Mesendoderm (in vitro differentiated cells): ENCODE measurements at regions not wholly inside any gene's neighbourhood (a gene's known extent, or its start where the extent isn't known, plus 50 kb on each side); places are given as distances from the start of the nearest gene placed in this dataset.

ENCODE experiments used
- DNase-seq: peaks from one replicate; pipeline ENCODE4 v3.0.0; 2013
- H2AK5ac ChIP-seq: 2 replicates; pipeline ENCODE4 v1.6.1; 2013; ENCODE audit warnings: low read length, inconsistent platforms
- H2BK120ac ChIP-seq: 2 replicates; pipeline ENCODE4 v1.6.1; 2013; ENCODE audit warnings: low read depth, mild to moderate bottlenecking, low read length, moderate library complexity, mixed read lengths
- H2BK15ac ChIP-seq: replicated peaks from 2 replicates; pipeline ENCODE4 v1.6.1; 2013; ENCODE audit warnings: low read depth, mild to moderate bottlenecking, moderate library complexity
- H2BK5ac ChIP-seq: 2 replicates; pipeline ENCODE4 v1.6.1; 2013; ENCODE audit warnings: low read length, inconsistent platforms
- H3K18ac ChIP-seq: 2 replicates; pipeline ENCODE4 v1.6.1; 2013; ENCODE audit warnings: mild to moderate bottlenecking, low read length, mixed read lengths
- H3K23ac ChIP-seq: one replicate; pipeline ENCODE4 v1.6.1; 2013; ENCODE audit warnings: low read length
- H3K27ac ChIP-seq: 2 replicates; pipeline ENCODE4 v1.5.1; 2013; ENCODE audit warnings: low read depth, mild to moderate bottlenecking, inconsistent platforms, low read length, moderate library complexity
- H3K27me3 ChIP-seq: 2 replicates; pipeline ENCODE4 v1.6.1; 2013; ENCODE audit warnings: low read length, control low read depth, mild to moderate bottlenecking, inconsistent platforms; ENCODE audit not compliant: insufficient read depth, poor library complexity
- H3K36me3 ChIP-seq: 2 replicates; pipeline ENCODE4 v1.6.1; 2013; ENCODE audit warnings: low read length, inconsistent platforms; ENCODE audit not compliant: control insufficient read depth, insufficient read depth
- H3K4ac ChIP-seq: one replicate; pipeline ENCODE4 v1.6.1; 2013; ENCODE audit warnings: low read depth, mild to moderate bottlenecking, low read length, moderate library complexity
- H3K4me1 ChIP-seq: 2 replicates; pipeline ENCODE4 v1.6.1; 2013; ENCODE audit warnings: low read depth, low read length, inconsistent platforms; ENCODE audit not compliant: control insufficient read depth
- H3K4me2 ChIP-seq: 2 replicates; pipeline ENCODE4 v1.6.1; 2013; ENCODE audit warnings: low read length
- H3K4me3 ChIP-seq: 2 replicates; pipeline ENCODE4 v1.5.1; 2013; ENCODE audit warnings: mild to moderate bottlenecking, low read length
- H3K56ac ChIP-seq: one replicate; pipeline ENCODE4 v1.6.1; 2013; ENCODE audit warnings: low read length
- H3K79me1 ChIP-seq: 2 replicates; pipeline ENCODE4 v1.6.1; 2013; ENCODE audit warnings: low read length, inconsistent platforms
- H3K79me2 ChIP-seq: 2 replicates; pipeline ENCODE4 v1.6.1; 2013; ENCODE audit warnings: mild to moderate bottlenecking, low read length; ENCODE audit not compliant: control insufficient read depth, insufficient read depth
- H3K9ac ChIP-seq: 2 replicates; pipeline ENCODE4 v1.6.1; 2013; ENCODE audit warnings: low read length, inconsistent platforms
- H4K5ac ChIP-seq: one replicate; pipeline ENCODE4 v1.6.1; 2013; ENCODE audit warnings: low read length
- H4K8ac ChIP-seq: one replicate; pipeline ENCODE4 v1.6.1; 2013; ENCODE audit warnings: low read depth, mild to moderate bottlenecking, control low read depth, low read length, moderate library complexity
- WGBS: extraction: QIAGEN DNeasy Blood & Tissue Kit; methylation state at CpG from one replicate; pipeline ENCODE4 v1.1.7; 2013; ENCODE audit warnings: low lambda C conversion rate, missing lambda C conversion rate; ENCODE audit not compliant: insufficient coverage; ENCODE audit errors: extremely low coverage; 5-methylcytosine and 5-hydroxymethylcytosine counted together

- Histone ChIP-seq H3K27ac (no peak overlapping the region), H4K8ac (no peak overlapping the region), H2AK5ac (no peak overlapping the region), H2BK5ac (no peak overlapping the region), H4K5ac (no peak overlapping the region), H3K56ac (no peak overlapping the region), H3K36me3 (no peaks in the 10 kb centered on the region), H3K18ac (no peak overlapping the region), H3K4me3 (no peak overlapping the region), H2BK15ac (no peak overlapping the region), H3K4me2 (no peak overlapping the region), H3K23ac (no peak overlapping the region), H3K4me1 (no peaks in the 10 kb centered on the region), H2BK120ac (no peak overlapping the region), H3K79me1 (no peaks in the 10 kb centered on the region), H3K4ac (no peak overlapping the region), H3K79me2 (no peaks in the 10 kb centered on the region), H3K27me3 (no peaks in the 10 kb centered on the region), H3K9ac (no peak overlapping the region)
- no peak for DNase-seq
Measured at GRCh38 chr21:16002874-16003466, 273.2 kb downstream of the USP25 start.

- no peak overlapping the region for H3K9ac ChIP-seq
- no peaks in the 10 kb centered on the region for H3K79me1 ChIP-seq
- H3K4me1 ChIP-seq = no peaks in the 10 kb centered on the region
- no peak overlapping the region for H3K56ac ChIP-seq
- H4K8ac ChIP-seq = no peak overlapping the region
- H3K27me3 ChIP-seq = no peaks in the 10 kb centered on the region
- H3K23ac ChIP-seq = no peak overlapping the region
- no peak overlapping the region for H4K5ac ChIP-seq
- no peak overlapping the region for H3K4me3 ChIP-seq
- H3K27ac ChIP-seq = no peak overlapping the region
- no peaks in the 10 kb centered on the region for H3K36me3 ChIP-seq
- no peak overlapping the region for H2BK15ac ChIP-seq
- no CpG with 5 or more reads among the region's 5 CpGs for WGBS
- H2BK120ac ChIP-seq = no peak overlapping the region
- H3K79me2 ChIP-seq = no peaks in the 10 kb centered on the region
- H2BK5ac ChIP-seq = no peak overlapping the region
- H3K18ac ChIP-seq = no peak overlapping the region
- no peak for DNase-seq
- no peak overlapping the region for H2AK5ac ChIP-seq
- no peak overlapping the region for H3K4me2 ChIP-seq
- H3K4ac ChIP-seq = no peak overlapping the region
Measured at GRCh38 chr21:16004086-16004485, 274.3 kb downstream of the USP25 start.

- Histone ChIP-seq H3K79me2 (no peaks in the 10 kb centered on the region), H3K23ac (peak overlapping the region; percentile 34), H3K18ac (no peak overlapping the region), H3K27ac (no peak overlapping the region), H3K4me2 (no peak overlapping the region), H3K56ac (no peak overlapping the region), H4K5ac (no peak overlapping the region), H4K8ac (no peak overlapping the region), H2BK120ac (no peak overlapping the region), H3K36me3 (no peaks in the 10 kb centered on the region), H3K79me1 (no peaks in the 10 kb centered on the region), H2AK5ac (no peak overlapping the region), H2BK15ac (no peak overlapping the region), H3K9ac (no peak overlapping the region), H2BK5ac (no peak overlapping the region), H3K4me1 (no peaks in the 10 kb centered on the region), H3K27me3 (no peaks in the 10 kb centered on the region), H3K4ac (no peak overlapping the region), H3K4me3 (no peak overlapping the region)
- WGBS = no CpG with 5 or more reads among the region's 7 CpGs
- no peak for DNase-seq
Measured at GRCh38 chr21:16004523-16004922, 274.7 kb downstream of the USP25 start.

GRCh38 chr21:16005996-16006395, 276.2 kb downstream of the USP25 start:
- Histone ChIP-seq H3K79me1 (no peaks in the 10 kb centered on the region), H3K27ac (no peak overlapping the region), H3K18ac (no peak overlapping the region), H4K5ac (no peak overlapping the region), H2BK120ac (no peak overlapping the region), H2AK5ac (no peak overlapping the region), H3K79me2 (no peaks in the 10 kb centered on the region), H3K23ac (no peak overlapping the region), H3K56ac (no peak overlapping the region), H3K36me3 (no peaks in the 10 kb centered on the region), H3K4me1 (no peaks in the 10 kb centered on the region), H2BK15ac (no peak overlapping the region), H3K4me2 (no peak overlapping the region), H3K4me3 (no peak overlapping the region), H3K9ac (no peak overlapping the region), H3K4ac (no peak overlapping the region), H4K8ac (no peak overlapping the region), H3K27me3 (no peaks in the 10 kb centered on the region), H2BK5ac (no peak overlapping the region)
- no CpG with 5 or more reads among the region's 1 CpG for WGBS
- DNase-seq = no peak

- H2AK5ac ChIP-seq = no peak overlapping the region
- no peaks in the 10 kb centered on the region for H3K79me1 ChIP-seq
- no peak overlapping the region for H2BK5ac ChIP-seq
- no CpG with 5 or more reads among the region's 2 CpGs for WGBS
- H3K79me2 ChIP-seq = no peaks in the 10 kb centered on the region
- H3K36me3 ChIP-seq = no peaks in the 10 kb centered on the region
- H3K4ac ChIP-seq = no peak overlapping the region
- H4K5ac ChIP-seq = no peak overlapping the region
- no peak overlapping the region for H2BK120ac ChIP-seq
- H3K56ac ChIP-seq = no peak overlapping the region
- H3K4me3 ChIP-seq = no peak overlapping the region
- H2BK15ac ChIP-seq = no peak overlapping the region
- H3K27me3 ChIP-seq = no peaks in the 10 kb centered on the region
- no peak for DNase-seq
- no peak overlapping the region for H3K9ac ChIP-seq
- no peaks in the 10 kb centered on the region for H3K4me1 ChIP-seq
- no peak overlapping the region for H3K18ac ChIP-seq
- no peak overlapping the region for H4K8ac ChIP-seq
- no peak overlapping the region for H3K27ac ChIP-seq
- H3K23ac ChIP-seq = no peak overlapping the region
- no peak overlapping the region for H3K4me2 ChIP-seq
Measured at GRCh38 chr21:16007943-16008342, 278.2 kb downstream of the USP25 start.

GRCh38 chr21:16011719-16012118, 281.9 kb downstream of the USP25 start:
- no peak overlapping the region for H2BK15ac ChIP-seq
- no peaks in the 10 kb centered on the region for H3K36me3 ChIP-seq
- WGBS = no CpG with 5 or more reads among the region's 4 CpGs
- H3K79me2 ChIP-seq = no peaks in the 10 kb centered on the region
- H3K4me1 ChIP-seq = no peaks in the 10 kb centered on the region
- DNase-seq = no peak
- H3K4ac ChIP-seq = no peak overlapping the region
- no peaks in the 10 kb centered on the region for H3K27me3 ChIP-seq
- H2BK5ac ChIP-seq = no peak overlapping the region
- no peak overlapping the region for H3K4me2 ChIP-seq
- H2AK5ac ChIP-seq = no peak overlapping the region
- no peak overlapping the region for H3K9ac ChIP-seq
- H3K27ac ChIP-seq = no peak overlapping the region
- H2BK120ac ChIP-seq = no peak overlapping the region
- H3K4me3 ChIP-seq = no peak overlapping the region
- H3K56ac ChIP-seq = no peak overlapping the region
- H3K79me1 ChIP-seq = no peaks in the 10 kb centered on the region
- H3K18ac ChIP-seq = no peak overlapping the region
- H3K23ac ChIP-seq = no peak overlapping the region
- no peak overlapping the region for H4K5ac ChIP-seq
- no peak overlapping the region for H4K8ac ChIP-seq
